Astrocyte (in vitro differentiated cells and primary cell): ENCODE measurements at regions not wholly inside any gene's neighbourhood (a gene's known extent, or its start where the extent isn't known, plus 50 kb on each side); places are given as distances from the start of the nearest gene placed in this dataset.

ENCODE experiments used
- DNase-seq: peaks from one replicate; pipeline ENCODE4 v3.0.0-alpha.2; 2010; ENCODE audit warnings: low read depth
- FAIRE-seq: peaks from 2 replicates; lab custom pipeline; 2011; peaks lifted over from hg19 to GRCh38; lab: Jason Lieb, UNC
- H2AFZ ChIP-seq: 2 replicates; pipeline ENCODE4 v1.6.0; 2012; ENCODE audit warnings: low read depth, low read length, inconsistent platforms
- H3K27ac ChIP-seq: 2 replicates; pipeline ENCODE4 v1.5.1; 2011; ENCODE audit warnings: low read depth, low read length, inconsistent platforms
- H3K27me3 ChIP-seq: 2 replicates; pipeline ENCODE4 v1.6.0; 2011; ENCODE audit warnings: low read length, inconsistent platforms; ENCODE audit not compliant: insufficient read depth
- H3K36me3 ChIP-seq: 2 replicates; pipeline ENCODE4 v1.5.1; 2011; ENCODE audit warnings: low read length, inconsistent platforms; ENCODE audit not compliant: insufficient read depth
- H3K4me1 ChIP-seq: 2 replicates; pipeline ENCODE4 v1.5.1; 2011; ENCODE audit warnings: low read length, inconsistent platforms; ENCODE audit not compliant: insufficient read depth
- H3K4me2 ChIP-seq: 2 replicates; pipeline ENCODE4 v1.6.0; 2012; ENCODE audit warnings: low read length, inconsistent platforms
- H3K4me3 ChIP-seq: 2 replicates; pipeline ENCODE4 v1.5.1; 2011; ENCODE audit warnings: low read depth, mild to moderate bottlenecking, low read length, inconsistent platforms; ENCODE audit not compliant: insufficient read depth
- H3K79me2 ChIP-seq: 2 replicates; pipeline ENCODE4 v1.6.0; 2012; ENCODE audit warnings: mild to moderate bottlenecking, low read length, inconsistent platforms; ENCODE audit not compliant: insufficient read depth
- H3K9ac ChIP-seq: 2 replicates; pipeline ENCODE4 v1.6.0; 2012; ENCODE audit warnings: mild to moderate bottlenecking, low read length, inconsistent platforms
- H3K9me3 ChIP-seq: 2 replicates; pipeline ENCODE4 v1.5.1; 2012; ENCODE audit warnings: low read depth, mild to moderate bottlenecking, low read length, inconsistent platforms; ENCODE audit not compliant: insufficient read depth
- H4K20me1 ChIP-seq: 2 replicates; pipeline ENCODE4 v1.6.0; 2012; ENCODE audit warnings: low read length, inconsistent platforms; ENCODE audit not compliant: insufficient read depth
- H3K27ac Mint-ChIP-seq: one replicate; pipeline ENCODE4 v1.8.0; 2021; ENCODE audit warnings: mild to moderate bottlenecking, mixed read lengths; ENCODE audit not compliant: unreplicated experiment
- H3K27me3 Mint-ChIP-seq: one replicate; pipeline ENCODE4 v1.8.0; 2021; ENCODE audit warnings: low read depth, mixed read lengths; ENCODE audit not compliant: unreplicated experiment
- H3K36me3 Mint-ChIP-seq: one replicate; pipeline ENCODE4 v1.8.0; 2021; ENCODE audit warnings: low read depth, mixed read lengths; ENCODE audit not compliant: unreplicated experiment
- H3K4me1 Mint-ChIP-seq: one replicate; pipeline ENCODE4 v1.8.0; 2021; ENCODE audit warnings: low read depth, mixed read lengths; ENCODE audit not compliant: unreplicated experiment
- H3K4me3 Mint-ChIP-seq: one replicate; pipeline ENCODE4 v1.8.0; 2021; ENCODE audit warnings: mild to moderate bottlenecking, moderate library complexity, mixed read lengths; ENCODE audit not compliant: unreplicated experiment
- H3K9me3 Mint-ChIP-seq: one replicate; pipeline ENCODE4 v1.8.0; 2021; ENCODE audit warnings: mild to moderate bottlenecking, mixed read lengths; ENCODE audit not compliant: unreplicated experiment
- CTCF ChIP-seq: IDR thresholded peaks from 2 replicates; pipeline ENCODE4 v1.5.1; 2011; ENCODE audit warnings: low read depth, mild to moderate bottlenecking, inconsistent platforms, low read length, moderate library complexity; ENCODE audit not compliant: insufficient read depth
- EZH2 ChIP-seq: IDR thresholded peaks from 2 replicates; pipeline ENCODE4 v1.6.1; 2012; ENCODE audit warnings: mild to moderate bottlenecking, low read length, inconsistent platforms; ENCODE audit not compliant: insufficient read depth

- FAIRE-seq (no peak), DNase-seq (no peak)
- Histone ChIP-seq H3K4me2 (no peak overlapping the region), H3K9me3 (peaks cover 3% of the 10 kb centered on the region), H3K79me2 (no peaks in the 10 kb centered on the region), H4K20me1 (no peaks in the 10 kb centered on the region), H3K9ac (no peak overlapping the region), H3K4me1 (no peaks in the 10 kb centered on the region), H3K36me3 (no peaks in the 10 kb centered on the region), H3K27ac (no peak overlapping the region), H3K4me3 (no peak overlapping the region), H3K27me3 (no peaks in the 10 kb centered on the region), H2AFZ (no peak overlapping the region)
- no peaks in the 10 kb centered on the region for H3K9me3 Mint-ChIP-seq
- H3K27ac Mint-ChIP-seq: no peak overlapping the region
- no peak overlapping the region for H3K4me3 Mint-ChIP-seq
- H3K36me3 Mint-ChIP-seq: no peaks in the 10 kb centered on the region
- peaks cover 26% of the 10 kb centered on the region for H3K27me3 Mint-ChIP-seq
- TF ChIP-seq CTCF (no peak), EZH2 (no peak)
- H3K4me1 Mint-ChIP-seq: no peaks in the 10 kb centered on the region
Observed at GRCh38 chr10:128324058-128324827, 198.0 kb upstream of the MKI67 start.

DNA sequence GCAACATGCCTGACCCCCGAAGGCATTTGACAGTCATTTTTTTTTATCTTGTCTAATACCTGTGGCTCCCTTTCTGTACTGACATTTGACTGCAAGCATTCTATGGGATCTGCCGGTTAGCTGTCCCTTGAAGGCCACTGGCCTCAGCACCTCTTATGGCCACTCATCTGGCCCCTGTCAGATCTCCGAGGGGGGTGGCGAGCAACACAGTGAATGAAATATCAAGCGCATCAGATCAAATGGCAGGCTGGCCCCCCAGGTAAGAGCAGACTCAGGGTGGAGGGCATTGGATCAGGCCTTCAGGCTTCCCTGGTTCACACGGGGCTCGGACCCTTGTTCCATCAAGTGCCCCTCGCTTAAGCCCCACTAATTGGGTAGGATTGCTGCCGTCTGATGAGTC lies 199.6 kb upstream of the MKI67 start:
- H4K20me1 ChIP-seq: no peaks in the 10 kb centered on the region
- H3K36me3 Mint-ChIP-seq: no peaks in the 10 kb centered on the region
- H3K36me3 ChIP-seq: no peaks in the 10 kb centered on the region
- no peak overlapping the region for H3K4me2 ChIP-seq
- H3K27ac Mint-ChIP-seq: no peak overlapping the region
- H3K9me3 Mint-ChIP-seq: no peaks in the 10 kb centered on the region
- no peak overlapping the region for H3K4me3 ChIP-seq
- no peaks in the 10 kb centered on the region for H3K79me2 ChIP-seq
- FAIRE-seq (no peak), DNase-seq (no peak)
- no peaks in the 10 kb centered on the region for H3K4me1 ChIP-seq
- H3K4me1 Mint-ChIP-seq: no peaks in the 10 kb centered on the region
- H3K9me3 ChIP-seq: peaks cover 3% of the 10 kb centered on the region
- no peaks in the 10 kb centered on the region for H3K27me3 ChIP-seq
- H3K27ac ChIP-seq: no peak overlapping the region
- H2AFZ ChIP-seq: no peak overlapping the region
- peaks cover 26% of the 10 kb centered on the region for H3K27me3 Mint-ChIP-seq
- TF ChIP-seq EZH2 (no peak), CTCF (no peak)
- no peak overlapping the region for H3K9ac ChIP-seq
- no peak overlapping the region for H3K4me3 Mint-ChIP-seq

GRCh38 chr10:128326251-128326650 lies 200.0 kb upstream of the MKI67 start:
- Mint-ChIP-seq H3K4me3 (no peak overlapping the region), H3K27ac (no peak overlapping the region), H3K4me1 (no peaks in the 10 kb centered on the region), H3K27me3 (peaks cover 26% of the 10 kb centered on the region), H3K9me3 (no peaks in the 10 kb centered on the region), H3K36me3 (no peaks in the 10 kb centered on the region)
- TF ChIP-seq CTCF: no peak
- no peak for TF ChIP-seq EZH2
- Histone ChIP-seq H3K9me3 (peaks cover 3% of the 10 kb centered on the region), H3K9ac (no peak overlapping the region), H3K27ac (no peak overlapping the region), H3K79me2 (no peaks in the 10 kb centered on the region), H4K20me1 (no peaks in the 10 kb centered on the region), H3K4me3 (no peak overlapping the region), H3K4me2 (no peak overlapping the region), H3K4me1 (no peaks in the 10 kb centered on the region), H3K27me3 (no peaks in the 10 kb centered on the region), H3K36me3 (no peaks in the 10 kb centered on the region), H2AFZ (no peak overlapping the region)
- FAIRE-seq (no peak), DNase-seq (no peak)
